ENCODE measurements at regions not wholly inside any gene's neighbourhood (a gene's known extent, or its start where the extent isn't known, plus 50 kb on each side); places are given as distances from the start of the nearest gene placed in this dataset.
"Not testable (repeated sequence)": the region's sequence is repeated elsewhere in the genome, so short reads cannot be mapped to it uniquely, and the experiment has no call there.

DNA sequence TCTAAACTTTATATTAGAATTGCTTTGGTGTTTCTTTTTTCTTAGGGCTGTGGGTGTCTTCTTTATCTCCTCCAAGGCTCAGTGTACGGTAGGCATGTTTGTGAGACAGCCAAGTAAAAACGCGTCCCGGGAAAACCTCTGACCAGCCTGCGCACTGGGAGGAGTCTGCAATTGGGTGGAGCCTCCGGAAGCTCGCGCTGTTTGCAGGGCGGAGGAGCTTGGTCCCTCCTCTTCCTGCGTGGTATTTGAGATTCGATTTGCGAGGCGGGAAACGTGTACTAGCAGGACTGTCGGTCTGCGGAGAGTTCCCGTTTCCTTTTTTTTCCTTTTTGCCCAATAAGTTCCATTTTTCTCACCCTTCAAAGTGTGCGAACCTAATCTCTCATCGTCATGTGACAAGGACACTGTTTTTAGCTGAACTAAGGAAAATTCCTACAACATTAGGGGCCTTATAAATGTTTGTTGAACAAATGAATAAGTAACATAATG is 182.1 kb upstream of the OTX2 start:
- no peak for DNase-seq

GRCh38 chr14:56990991-56991627 is 180.8 kb upstream of the OTX2 start:
- DNase-seq = not testable (repeated sequence)

DNA sequence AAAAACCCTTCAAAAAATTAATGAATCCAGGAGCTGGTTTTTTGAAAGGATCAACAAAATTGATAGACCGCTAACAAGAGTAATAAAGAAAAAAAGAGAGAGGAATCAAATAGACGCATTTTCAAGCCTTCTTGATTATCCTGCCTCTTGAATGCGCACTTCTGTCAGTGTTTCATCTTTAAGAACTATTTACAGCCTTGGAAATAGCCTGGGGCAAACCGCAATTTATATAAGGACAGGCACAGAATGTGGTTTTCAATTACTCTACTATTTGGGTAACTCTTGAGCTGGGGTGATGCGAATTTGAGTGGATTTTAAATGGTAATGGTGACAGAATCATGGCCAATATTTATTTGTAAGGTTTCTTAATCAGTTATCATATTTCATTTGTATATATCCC is 179.1 kb upstream of the OTX2 start:
- no peak for DNase-seq

GRCh38 chr14:56979936-56980335 is 169.7 kb upstream of the OTX2 start:
- no peak for DNase-seq

DNA sequence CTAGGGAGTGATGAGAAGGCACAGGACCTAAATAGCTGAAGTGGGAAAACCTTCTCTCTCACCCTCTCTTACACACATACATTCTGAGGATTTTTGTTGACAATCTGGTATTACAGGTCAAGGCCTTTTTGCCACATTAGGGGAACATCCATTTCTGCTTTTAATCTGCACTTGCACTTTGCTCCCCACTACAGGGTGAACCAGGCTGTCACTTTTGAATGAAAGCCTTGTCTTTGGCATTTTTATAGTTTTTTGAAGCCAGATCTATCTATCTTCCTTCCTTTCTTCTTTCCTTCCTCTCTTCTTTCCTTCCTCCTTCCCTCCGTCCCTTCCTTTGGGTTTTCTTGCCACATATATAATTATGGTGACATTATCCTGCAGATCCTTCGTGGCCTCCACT is 165.9 kb upstream of the OTX2 start:
- DNase-seq = no peak

DNA sequence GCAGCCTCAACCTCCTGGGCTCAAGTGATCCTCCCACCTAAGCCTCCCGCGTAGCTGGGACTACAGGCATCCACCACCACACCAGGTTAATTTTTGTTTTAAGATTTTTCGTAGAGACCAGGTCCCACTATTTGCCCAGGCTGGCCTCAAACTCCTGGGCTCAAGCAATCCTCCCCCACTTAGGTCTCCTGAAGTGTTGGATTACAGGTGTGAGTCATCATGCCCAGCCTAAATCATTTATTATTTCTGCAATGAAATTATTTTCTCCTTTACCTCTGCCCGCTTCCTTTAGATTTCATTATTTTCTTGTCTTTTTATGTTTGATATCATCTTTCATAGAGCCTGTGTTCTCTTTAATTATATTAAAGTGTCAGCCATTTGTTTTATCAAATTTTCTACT is 165.2 kb upstream of the OTX2 start:
- no peak for DNase-seq

DNA sequence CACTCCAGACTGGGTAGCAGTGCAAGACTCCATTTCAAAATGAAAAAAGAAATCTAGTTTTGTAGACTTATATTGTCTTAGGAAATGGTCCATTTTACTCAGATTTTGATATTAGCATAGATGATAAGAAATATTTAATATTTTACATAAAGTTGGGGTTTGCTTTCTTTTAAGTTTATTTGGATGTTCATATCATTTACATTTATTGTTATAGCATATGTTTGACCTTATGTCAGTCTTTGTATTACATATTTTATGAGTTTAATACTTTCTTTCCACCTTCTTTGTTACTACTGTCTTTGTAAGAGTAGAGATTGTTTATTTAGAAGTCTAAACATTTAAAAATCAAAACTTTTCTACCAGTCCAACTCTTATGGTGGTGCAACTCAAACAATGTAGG is 162.7 kb upstream of the OTX2 start:
- DNase-seq = no peak

GRCh38 chr14:56964895-56965294 is 154.6 kb upstream of the OTX2 start:
- no peak for DNase-seq

- DNase-seq = no peak
These were observed 153.1 kb upstream of the OTX2 start for GRCh38 chr14:56963381-56963780.

GRCh38 chr14:56962444-56963080 is 152.3 kb upstream of the OTX2 start:
- no peak for DNase-seq

DNA sequence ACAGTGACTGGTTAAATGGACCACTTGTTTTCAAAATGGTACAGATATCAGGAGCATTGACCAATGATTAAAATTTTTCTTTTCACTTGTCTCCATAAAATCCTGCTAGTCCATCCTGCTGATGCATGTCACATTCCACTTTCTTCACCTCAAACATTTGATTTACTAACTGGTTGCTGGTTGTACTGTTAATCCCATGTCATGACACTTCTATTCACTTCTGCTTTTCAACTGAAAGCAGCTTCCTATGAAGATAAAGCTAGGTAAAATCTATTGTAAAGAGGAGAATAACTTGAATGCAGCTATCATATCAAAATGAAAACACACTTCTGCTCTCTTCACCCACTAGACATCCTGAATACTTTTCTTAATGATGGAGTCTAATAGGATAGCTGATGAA is 149.6 kb upstream of the OTX2 start:
- no peak for DNase-seq

GRCh38 chr14:56959121-56959520 is 148.8 kb upstream of the OTX2 start:
- DNase-seq = no peak

- DNase-seq = no peak
These were observed 145.9 kb upstream of the OTX2 start for GRCh38 chr14:56956182-56956581.

- DNase-seq = no peak
These were observed 145.5 kb upstream of the OTX2 start for GRCh38 chr14:56955745-56956144.

DNA sequence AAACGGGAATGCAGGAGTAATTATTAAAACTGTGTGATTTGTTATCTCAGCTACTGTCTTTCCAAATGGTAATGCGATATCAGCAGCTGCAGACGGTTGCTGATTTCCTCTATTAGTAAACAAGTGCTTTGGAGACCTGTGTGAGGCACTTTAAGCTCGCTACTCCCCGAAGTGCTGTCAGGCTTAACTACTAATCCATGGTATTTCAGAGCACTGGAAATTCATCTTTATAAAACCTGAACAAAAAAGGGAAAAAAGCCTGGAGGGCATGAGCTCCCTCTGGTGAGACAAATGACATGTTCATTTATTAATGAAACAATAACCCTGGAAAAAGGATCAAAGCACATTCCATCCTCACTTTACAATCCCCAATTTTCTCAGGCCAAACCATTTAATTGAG is 143.6 kb upstream of the OTX2 start:
- DNase-seq = no peak

DNA sequence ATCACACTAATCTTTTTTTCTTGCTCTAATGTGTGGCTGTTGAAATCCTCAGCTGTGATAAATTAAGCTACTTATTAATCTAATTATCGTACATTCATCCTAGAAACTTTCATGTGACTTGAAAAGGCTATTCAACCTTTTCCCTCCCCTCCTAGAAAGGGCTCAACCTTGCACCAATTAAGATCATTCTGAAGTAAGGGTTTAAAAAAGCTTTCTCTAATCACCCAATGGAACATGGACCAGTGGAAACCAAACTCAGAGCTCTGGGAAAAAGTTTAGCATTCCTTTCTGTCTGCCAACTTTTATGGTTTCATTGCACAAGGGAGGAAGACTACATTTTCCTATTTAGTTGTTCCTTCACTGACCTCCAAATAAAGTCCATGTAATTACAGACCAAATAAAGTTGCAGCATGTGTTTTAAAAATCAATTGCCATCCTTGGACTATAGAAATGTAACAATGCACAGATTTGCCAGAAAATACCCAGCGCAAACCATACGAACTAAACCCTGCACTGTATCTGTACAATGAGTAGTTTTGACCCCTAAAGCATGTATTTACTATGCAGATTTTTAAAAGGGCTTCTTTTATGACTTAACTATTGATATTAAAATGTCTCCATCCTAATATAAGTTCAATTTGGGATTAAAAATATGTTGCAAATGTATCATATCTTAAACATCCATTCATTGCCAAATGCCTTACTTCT is 142.6 kb upstream of the OTX2 start:
- no peak for DNase-seq

DNA sequence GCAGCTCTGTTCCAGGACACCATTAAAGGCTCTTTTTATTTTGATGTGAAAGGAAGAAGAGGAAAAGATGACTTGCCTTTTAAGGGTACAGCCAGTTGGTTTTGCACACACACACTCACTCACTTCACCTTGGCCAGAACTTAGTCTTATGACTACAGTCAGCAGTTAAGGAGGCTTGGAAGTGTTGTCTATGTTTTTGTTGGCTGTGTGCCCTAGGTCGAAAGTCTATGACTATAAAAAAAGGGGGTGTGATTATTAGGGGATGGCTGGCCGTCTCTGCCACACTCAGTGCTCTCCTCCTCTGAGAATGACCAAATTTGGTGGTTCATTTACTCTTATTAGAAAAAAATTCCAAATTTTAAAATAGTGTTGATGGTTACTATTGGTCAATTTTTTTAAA is 139.5 kb upstream of the OTX2 start:
- DNase-seq = no peak

- no peak for DNase-seq
These were observed 135.0 kb upstream of the OTX2 start for GRCh38 chr14:56945291-56945690.

DNA sequence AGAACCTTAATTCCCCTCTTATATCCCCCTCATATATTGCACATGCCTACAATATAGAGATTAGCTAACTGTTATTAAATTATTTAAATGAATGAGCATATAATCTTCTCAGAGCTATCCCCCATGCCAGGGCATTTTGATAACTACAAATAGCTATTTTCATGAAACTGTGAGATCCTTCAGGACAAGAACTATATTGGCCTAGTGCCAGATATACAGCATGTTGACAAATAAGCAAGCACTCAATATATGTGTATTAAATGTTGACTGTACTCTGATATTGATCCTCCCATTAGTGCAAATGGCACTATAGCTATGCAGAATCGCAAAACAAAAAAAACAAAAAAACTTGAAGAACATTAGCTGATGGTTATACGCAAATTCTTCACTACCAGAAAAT is 134.1 kb upstream of the OTX2 start:
- DNase-seq = no peak

GRCh38 chr14:56933446-56933845 is 123.2 kb upstream of the OTX2 start:
- DNase-seq = no peak

DNA sequence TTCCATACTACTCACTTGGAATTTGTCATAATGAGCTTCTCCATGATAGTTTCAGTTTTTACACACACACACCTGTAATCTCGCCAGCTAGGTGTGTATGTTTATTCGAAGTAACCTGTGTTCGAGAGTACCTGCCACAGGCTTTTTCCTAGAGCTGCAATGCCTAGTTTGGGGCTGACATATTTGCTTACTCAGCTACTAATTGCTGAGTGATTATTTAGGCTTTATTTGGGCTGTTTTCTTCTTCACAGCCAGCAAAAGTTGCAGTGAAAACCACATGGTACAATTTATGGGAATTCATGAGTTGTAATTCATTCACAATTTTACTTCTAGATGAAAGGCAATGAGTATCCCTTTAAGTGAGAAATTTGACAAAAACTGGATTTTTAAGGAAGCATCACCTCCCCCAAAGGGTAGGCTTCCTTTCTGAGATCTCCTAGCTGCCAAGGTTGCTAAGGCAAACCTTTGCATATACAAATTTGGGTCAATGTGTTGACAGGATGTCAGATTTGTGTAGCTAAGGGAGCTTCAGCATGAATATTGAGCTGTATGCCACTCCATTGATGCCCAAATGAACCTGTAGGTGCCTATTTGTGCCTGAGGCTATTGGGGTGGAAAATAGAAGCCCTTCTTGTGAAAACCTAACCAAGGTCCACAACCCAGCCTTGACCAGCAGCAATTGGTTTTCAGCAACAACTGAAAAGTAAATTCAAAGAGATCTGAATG is 108.7 kb upstream of the OTX2 start:
- DNase-seq = no peak

- no peak for DNase-seq
These were observed 95.0 kb upstream of the OTX2 start for GRCh38 chr14:56905282-56905681.

- DNase-seq = no peak
These were observed 93.2 kb upstream of the OTX2 start for GRCh38 chr14:56903304-56903969.

All from activated effector memory CD4-positive, alpha-beta T cell treated with anti-CD3 and anti-CD28 coated beads, Interleukin-2, amount 50 U/mL, for 16 hours (primary cell).